ENCODE measurements at regions not wholly inside any gene's neighbourhood (a gene's known extent, or its start where the extent isn't known, plus 50 kb on each side); places are given as distances from the start of the nearest gene placed in this dataset.

- no peaks in the 10 kb centered on the region for H3K36me3 ChIP-seq (ENCODE audit: control insufficient read depth, insufficient read depth, low read length)
- no peak overlapping the region for H3K27ac ChIP-seq (ENCODE audit: insufficient read depth, low read length)
- DNase-seq (ENCODE audit: low read depth in 2 of 2), result peak; percentile 10 to 16
- no peaks in the 10 kb centered on the region for H3K27me3 ChIP-seq (ENCODE audit: control insufficient read depth, insufficient read depth, low read length)
- H3K4me2 ChIP-seq (ENCODE audit: extremely low read depth, insufficient read depth, low read length), result no peak overlapping the region
- no peaks in the 10 kb centered on the region for H3K4me1 ChIP-seq (ENCODE audit: control insufficient read depth, extremely low read depth, insufficient read depth, low read length)
- no peak for TF ChIP-seq EZH2 (IDR thresholded peaks at IDR 0.05; ENCODE audit: low read length, missing control alignments)
- TF ChIP-seq CTCF (conservative IDR thresholded peaks at IDR 0.05 in 1 of 2, IDR thresholded peaks at IDR 0.05 in 1 of 2; ENCODE audit: low read depth in 1 of 2, low read length in 2 of 2), result no peak
- H2AFZ ChIP-seq (ENCODE audit: low read length), result no peak overlapping the region
- no peak overlapping the region for H3K9ac ChIP-seq (ENCODE audit: insufficient read depth, low read length)
- H3K79me2 ChIP-seq (ENCODE audit: control insufficient read depth, insufficient read depth, low read length), result no peaks in the 10 kb centered on the region
- no peak overlapping the region for H3K4me3 ChIP-seq (replicated peaks in 1 of 4; ENCODE audit: control extremely low read depth in 1 of 4, insufficient read depth in 1 of 4, low read depth in 3 of 4, low read length in 4 of 4)
- no peaks in the 10 kb centered on the region for H3K9me3 ChIP-seq (ENCODE audit: control insufficient read depth, insufficient read depth, low read depth, low read length)
- no peaks in the 10 kb centered on the region for H4K20me1 ChIP-seq (ENCODE audit: control insufficient read depth, extremely low read depth, insufficient read depth, low read length)
Observed at GRCh38 chr4:129240816-129241215, 144.9 kb downstream of the C4orf33 start.

GRCh38 chr4:129246145-129246544 is 150.2 kb downstream of the C4orf33 start:
- H3K27me3 ChIP-seq (ENCODE audit: control insufficient read depth, insufficient read depth, low read length), result no peaks in the 10 kb centered on the region
- no peaks in the 10 kb centered on the region for H3K4me1 ChIP-seq (ENCODE audit: control insufficient read depth, extremely low read depth, insufficient read depth, low read length)
- no peaks in the 10 kb centered on the region for H3K79me2 ChIP-seq (ENCODE audit: control insufficient read depth, insufficient read depth, low read length)
- H3K36me3 ChIP-seq (ENCODE audit: control insufficient read depth, insufficient read depth, low read length), result no peaks in the 10 kb centered on the region
- H3K9ac ChIP-seq (ENCODE audit: insufficient read depth, low read length), result no peak overlapping the region
- TF ChIP-seq EZH2 (IDR thresholded peaks at IDR 0.05; ENCODE audit: low read length, missing control alignments) (no peak), CTCF (conservative IDR thresholded peaks at IDR 0.05 in 1 of 2, IDR thresholded peaks at IDR 0.05 in 1 of 2; ENCODE audit: low read depth in 1 of 2, low read length in 2 of 2) (no peak)
- no peak overlapping the region for H3K27ac ChIP-seq (ENCODE audit: insufficient read depth, low read length)
- no peaks in the 10 kb centered on the region for H4K20me1 ChIP-seq (ENCODE audit: control insufficient read depth, extremely low read depth, insufficient read depth, low read length)
- no peaks in the 10 kb centered on the region for H3K9me3 ChIP-seq (ENCODE audit: control insufficient read depth, insufficient read depth, low read depth, low read length)
- H3K4me3 ChIP-seq (replicated peaks in 1 of 4; ENCODE audit: control extremely low read depth in 1 of 4, insufficient read depth in 1 of 4, low read depth in 3 of 4, low read length in 4 of 4), result no peak overlapping the region
- H2AFZ ChIP-seq (ENCODE audit: low read length), result no peak overlapping the region
- no peak for DNase-seq (ENCODE audit: low read depth in 2 of 2)
- no peak overlapping the region for H3K4me2 ChIP-seq (ENCODE audit: extremely low read depth, insufficient read depth, low read length)

- Histone ChIP-seq H3K36me3 (ENCODE audit: control insufficient read depth, insufficient read depth, low read length) (no peaks in the 10 kb centered on the region), H3K79me2 (ENCODE audit: control insufficient read depth, insufficient read depth, low read length) (no peaks in the 10 kb centered on the region), H3K27me3 (ENCODE audit: control insufficient read depth, insufficient read depth, low read length) (no peaks in the 10 kb centered on the region), H3K9me3 (ENCODE audit: control insufficient read depth, insufficient read depth, low read depth, low read length) (no peaks in the 10 kb centered on the region), H3K4me3 (replicated peaks in 1 of 4; ENCODE audit: control extremely low read depth in 1 of 4, insufficient read depth in 1 of 4, low read depth in 3 of 4, low read length in 4 of 4) (no peak overlapping the region), H3K4me1 (ENCODE audit: control insufficient read depth, extremely low read depth, insufficient read depth, low read length) (no peaks in the 10 kb centered on the region), H3K27ac (ENCODE audit: insufficient read depth, low read length) (no peak overlapping the region), H3K9ac (ENCODE audit: insufficient read depth, low read length) (no peak overlapping the region), H2AFZ (ENCODE audit: low read length) (no peak overlapping the region), H3K4me2 (ENCODE audit: extremely low read depth, insufficient read depth, low read length) (no peak overlapping the region), H4K20me1 (ENCODE audit: control insufficient read depth, extremely low read depth, insufficient read depth, low read length) (no peaks in the 10 kb centered on the region)
- DNase-seq (ENCODE audit: low read depth in 2 of 2), result no peak
- TF ChIP-seq CTCF (conservative IDR thresholded peaks at IDR 0.05 in 1 of 2, IDR thresholded peaks at IDR 0.05 in 1 of 2; ENCODE audit: low read depth in 1 of 2, low read length in 2 of 2) (no peak), EZH2 (IDR thresholded peaks at IDR 0.05; ENCODE audit: low read length, missing control alignments) (no peak)
Observed at GRCh38 chr4:129246910-129247461, 151.0 kb downstream of the C4orf33 start.

All from fibroblast of lung (primary cell).